ENCODE measurements at regions not wholly inside any gene's neighbourhood (a gene's known extent, or its start where the extent isn't known, plus 50 kb on each side); places are given as distances from the start of the nearest gene placed in this dataset. TPM values are rescaled to one million over a fixed set of nuclear protein-coding genes. Genes with fewer than 3 reads are reported as not detected.

DNA sequence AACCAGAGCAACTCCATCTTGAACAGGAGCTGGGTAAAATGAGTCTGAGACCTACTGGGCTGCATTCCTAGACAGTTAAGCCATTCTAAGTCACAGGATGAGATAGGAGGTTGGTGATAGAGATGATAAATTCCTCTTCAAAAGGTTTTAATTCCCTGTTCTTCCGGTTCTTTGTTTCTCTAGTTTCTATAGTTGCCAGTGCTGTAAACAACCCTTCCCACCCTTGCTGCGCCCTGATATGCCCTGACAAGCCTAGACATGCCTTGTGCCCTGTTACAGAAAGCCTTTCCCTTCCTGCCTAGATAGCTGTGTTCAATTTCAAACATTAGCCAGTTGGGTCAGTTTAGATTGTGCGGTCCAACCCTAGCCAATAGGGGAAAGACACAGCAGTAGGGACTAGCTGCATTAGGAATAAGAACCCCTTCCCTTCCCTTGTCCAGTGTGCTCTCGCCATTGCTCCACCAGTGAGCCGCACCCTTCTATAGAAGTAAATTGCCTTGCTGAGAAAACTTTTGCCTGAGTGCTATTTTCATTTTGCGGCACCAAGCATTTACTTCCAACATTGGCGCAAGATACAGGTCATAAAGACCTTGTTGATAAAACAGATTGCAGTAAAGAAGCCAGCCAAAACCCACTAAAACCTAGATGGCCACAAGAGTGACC, 52.5 kb upstream of the CCN2 start:
- TF ChIP-seq, protein P1, sequence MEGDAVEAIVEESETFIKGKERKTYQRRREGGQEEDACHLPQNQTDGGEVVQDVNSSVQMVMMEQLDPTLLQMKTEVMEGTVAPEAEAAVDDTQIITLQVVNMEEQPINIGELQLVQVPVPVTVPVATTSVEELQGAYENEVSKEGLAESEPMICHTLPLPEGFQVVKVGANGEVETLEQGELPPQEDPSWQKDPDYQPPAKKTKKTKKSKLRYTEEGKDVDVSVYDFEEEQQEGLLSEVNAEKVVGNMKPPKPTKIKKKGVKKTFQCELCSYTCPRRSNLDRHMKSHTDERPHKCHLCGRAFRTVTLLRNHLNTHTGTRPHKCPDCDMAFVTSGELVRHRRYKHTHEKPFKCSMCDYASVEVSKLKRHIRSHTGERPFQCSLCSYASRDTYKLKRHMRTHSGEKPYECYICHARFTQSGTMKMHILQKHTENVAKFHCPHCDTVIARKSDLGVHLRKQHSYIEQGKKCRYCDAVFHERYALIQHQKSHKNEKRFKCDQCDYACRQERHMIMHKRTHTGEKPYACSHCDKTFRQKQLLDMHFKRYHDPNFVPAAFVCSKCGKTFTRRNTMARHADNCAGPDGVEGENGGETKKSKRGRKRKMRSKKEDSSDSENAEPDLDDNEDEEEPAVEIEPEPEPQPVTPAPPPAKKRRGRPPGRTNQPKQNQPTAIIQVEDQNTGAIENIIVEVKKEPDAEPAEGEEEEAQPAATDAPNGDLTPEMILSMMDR (IDR thresholded peaks at IDR 0.05; ENCODE audit: insufficient read depth, low read length) = no peak
- H3K4me3 ChIP-seq (ENCODE audit: low read depth, low read length) = no peak overlapping the region
- no peak for DNase-seq (ENCODE audit: low read depth)

Small RNA genes in the stretch of these regions (small RNA-seq; reads per million reads assigned to genes)
- gene MIR548AJ1 = not detected
